ENCODE measurements at regions not wholly inside any gene's neighbourhood (a gene's known extent, or its start where the extent isn't known, plus 50 kb on each side); places are given as distances from the start of the nearest gene placed in this dataset.

DNA sequence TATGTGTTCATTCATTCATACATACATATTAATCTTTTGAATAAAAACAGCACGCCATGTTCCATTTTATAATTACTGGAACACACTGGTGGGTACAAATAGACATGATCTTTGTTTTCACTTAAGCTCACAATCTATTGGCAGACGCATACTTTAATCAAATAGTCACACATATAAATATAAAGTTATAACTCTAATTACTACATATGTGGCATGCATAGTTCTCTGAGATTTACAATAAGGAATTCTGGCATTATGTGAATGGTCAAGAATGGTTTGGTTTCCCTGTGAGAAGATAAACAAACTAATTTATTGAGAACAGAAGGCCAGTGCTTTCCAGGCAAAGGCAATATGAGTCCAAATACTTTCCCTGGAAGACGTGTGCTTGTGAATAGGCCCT lies 576.2 kb downstream of the CDH8 start:
- TF ChIP-seq, protein P1, sequence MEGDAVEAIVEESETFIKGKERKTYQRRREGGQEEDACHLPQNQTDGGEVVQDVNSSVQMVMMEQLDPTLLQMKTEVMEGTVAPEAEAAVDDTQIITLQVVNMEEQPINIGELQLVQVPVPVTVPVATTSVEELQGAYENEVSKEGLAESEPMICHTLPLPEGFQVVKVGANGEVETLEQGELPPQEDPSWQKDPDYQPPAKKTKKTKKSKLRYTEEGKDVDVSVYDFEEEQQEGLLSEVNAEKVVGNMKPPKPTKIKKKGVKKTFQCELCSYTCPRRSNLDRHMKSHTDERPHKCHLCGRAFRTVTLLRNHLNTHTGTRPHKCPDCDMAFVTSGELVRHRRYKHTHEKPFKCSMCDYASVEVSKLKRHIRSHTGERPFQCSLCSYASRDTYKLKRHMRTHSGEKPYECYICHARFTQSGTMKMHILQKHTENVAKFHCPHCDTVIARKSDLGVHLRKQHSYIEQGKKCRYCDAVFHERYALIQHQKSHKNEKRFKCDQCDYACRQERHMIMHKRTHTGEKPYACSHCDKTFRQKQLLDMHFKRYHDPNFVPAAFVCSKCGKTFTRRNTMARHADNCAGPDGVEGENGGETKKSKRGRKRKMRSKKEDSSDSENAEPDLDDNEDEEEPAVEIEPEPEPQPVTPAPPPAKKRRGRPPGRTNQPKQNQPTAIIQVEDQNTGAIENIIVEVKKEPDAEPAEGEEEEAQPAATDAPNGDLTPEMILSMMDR (conservative IDR thresholded peaks at IDR 0.05; ENCODE audit: low read depth, low read length), result no peak
- no peak for TF ChIP-seq EZH2 (IDR thresholded peaks at IDR 0.05; ENCODE audit: low read length, unreplicated experiment)

All from PC-3 (cell line).